Adrenal gland (tissue), 9 donors: ENCODE measurements at regions not wholly inside any gene's neighbourhood (a gene's known extent, or its start where the extent isn't known, plus 50 kb on each side); places are given as distances from the start of the nearest gene placed in this dataset.

Experiments used
- DNase-seq, 7 donors: peaks; one replicate each; pipeline ENCODE4 v3.0.0-alpha.2; 2019 to 2020
- H3K27ac ChIP-seq, 5 donors: fragments of 200-600 bp; sonication (generic) in 4 of 5; 1 replicate in 3 of 5; 2 replicates in 2 of 5; pipeline versions ENCODE4 v1.5.1 to v1.8.0; 2016 to 2020; ENCODE audit warnings: mild to moderate bottlenecking in 1 of 5
- H3K27me3 ChIP-seq: fragments of 200-600 bp; 2 replicates; pipeline ENCODE4 v1.8.0; 2021
- H3K36me3 ChIP-seq, 2 donors: fragments of 200-600 bp; replicated peaks in 1 of 2; 1 replicate in 1 of 2; 2 replicates in 1 of 2; pipeline versions ENCODE4 v1.5.1 to v1.8.0; 2018 to 2022
- H3K4me1 ChIP-seq, 2 donors: fragments of 200-600 bp; replicated peaks in 1 of 2; 1 replicate in 1 of 2; 2 replicates in 1 of 2; pipeline versions ENCODE4 v1.5.1 to v1.8.0; 2018 to 2021
- H3K4me3 ChIP-seq, 4 donors: fragments of 200-600 bp; sonication (generic) in 3 of 4; one replicate each; pipeline ENCODE4 v1.5.1; 2016 to 2018
- H3K9me3 ChIP-seq, 3 donors: fragments of 200-600 bp; sonication (generic) in 1 of 3; replicated peaks in 1 of 3; 1 replicate in 2 of 3; 2 replicates in 1 of 3; pipeline versions ENCODE4 v1.5.1 to v1.8.0; 2016 to 2021
- CTCF ChIP-seq, 6 experiments: fragments of 450-650 bp in 4 of 6; fragments of 200-600 bp in 2 of 6; sonication (generic) in 1 of 6; IDR thresholded peaks; 1 replicate in 5 of 6; 2 replicates in 1 of 6; pipeline versions ENCODE4 v1.5.1 to v1.8.0; 2016 to 2021; ENCODE audit warnings: antibody characterized with exemption in 6 of 6, mild to moderate bottlenecking in 2 of 6, moderate library complexity in 1 of 6
- POLR2A ChIP-seq, 2 donors: fragments of 450-650 bp; IDR thresholded peaks; one replicate each; pipeline ENCODE4 v1.6.1; 2017; ENCODE audit warnings: antibody characterized with exemption in 2 of 2, mild to moderate bottlenecking in 2 of 2, moderate library complexity in 1 of 2
- WGBS, 4 donors: extraction: QIAGEN DNeasy Blood & Tissue Kit in 2 of 4; methylation state at CpG; one replicate each; pipeline versions ENCODE4 v1.1.5 to v1.1.7; 2013 to 2017; 5-methylcytosine and 5-hydroxymethylcytosine counted together
- intact Hi-C, 2 donors: fragments of 100-400 bp; cut with DNase I; formaldehyde crosslinking; loops; one replicate each; pipeline versions ENCODE4 v1.14.1 to v1.15.0; 2022 to 2023
- donor health status: healthy with polysubstance abuse.
- donor health status: Bipolar disorder and iron deficiency.
- donor health status: DM: yes; HTN: yes; CAD: no.
- donor health status: DM: no; HTN: no; CAD: no.
- donor health status: DM: no; HTN: no; CAD: no.

GRCh38 chr3:31421314-31422048 lies 111.2 kb upstream of the STT3B start:
- DNase-seq, result no peak
- H3K27me3 ChIP-seq, result no peaks in the 10 kb centered on the region
- no peak overlapping the region for H3K27ac ChIP-seq
- intact Hi-C loops, result no loop called here
- no peak overlapping the region for H3K4me3 ChIP-seq
- peaks cover 17 to 28% of the 10 kb centered on the region in 2 donors for H3K4me1 ChIP-seq
- TF ChIP-seq POLR2A (IDR thresholded peaks at IDR 0.05) (no peak), CTCF (IDR thresholded peaks at IDR 0.05) (no peak)
- 93 to 95% (median 95%) methylated on average over 2 of the region's 2 CpGs for WGBS, 4 donors
- no peaks in the 10 kb centered on the region for H3K9me3 ChIP-seq
- H3K36me3 ChIP-seq, result no peaks in the 10 kb centered on the region

- WGBS, 4 donors, result 75 to 95% (median 90%) methylated on average over 1 of the region's 1 CpG
- Histone ChIP-seq H3K4me1 (peaks cover 10 to 21% of the 10 kb centered on the region in 2 donors), H3K9me3 (no peaks in the 10 kb centered on the region), H3K27ac (peak overlapping the region in 1 of 5 donors; percentile 76), H3K36me3 (no peaks in the 10 kb centered on the region), H3K27me3 (no peaks in the 10 kb centered on the region), H3K4me3 (no peak overlapping the region)
- intact Hi-C loops, result no loop called here
- TF ChIP-seq CTCF (IDR thresholded peaks at IDR 0.05) (no peak), POLR2A (IDR thresholded peaks at IDR 0.05) (no peak)
- DNase-seq, result no peak
Measured at GRCh38 chr3:31422237-31422636, 110.5 kb upstream of the STT3B start.

GRCh38 chr3:31423482-31423881 lies 109.2 kb upstream of the STT3B start:
- intact Hi-C loops, result no loop called here
- Histone ChIP-seq H3K27ac (peak overlapping the region; percentile 11 to 90 (median 67)), H3K27me3 (no peaks in the 10 kb centered on the region), H3K36me3 (no peaks in the 10 kb centered on the region), H3K4me3 (no peak overlapping the region), H3K4me1 (peaks cover 7 to 17% of the 10 kb centered on the region in 2 donors), H3K9me3 (no peaks in the 10 kb centered on the region)
- DNase-seq, result peak; percentile 68 to 96 (median 88)
- 19 to 55% (median 45%) methylated on average over 2 of the region's 2 CpGs for WGBS, 4 donors
- peak in 1 of 2 donors; percentile 75 for TF ChIP-seq POLR2A (IDR thresholded peaks at IDR 0.05)
- TF ChIP-seq CTCF (IDR thresholded peaks at IDR 0.05), result no peak

GRCh38 chr3:31425401-31425800 lies 107.3 kb upstream of the STT3B start:
- TF ChIP-seq CTCF (IDR thresholded peaks at IDR 0.05) (no peak), POLR2A (IDR thresholded peaks at IDR 0.05) (no peak)
- H3K27ac ChIP-seq, result no peak overlapping the region
- H3K4me1 ChIP-seq, result peaks cover 7 to 17% of the 10 kb centered on the region in 2 donors
- H3K27me3 ChIP-seq, result no peaks in the 10 kb centered on the region
- no peaks in the 10 kb centered on the region for H3K36me3 ChIP-seq
- intact Hi-C loops, result no loop called here
- DNase-seq, result no peak
- H3K4me3 ChIP-seq, result no peak overlapping the region
- H3K9me3 ChIP-seq, result no peaks in the 10 kb centered on the region
